Adrenal gland (tissue), 9 donors: ENCODE measurements at regions not wholly inside any gene's neighbourhood (a gene's known extent, or its start where the extent isn't known, plus 50 kb on each side); places are given as distances from the start of the nearest gene placed in this dataset.

Experiments
- DNase-seq, 7 donors: peaks; one replicate each; pipeline ENCODE4 v3.0.0-alpha.2; 2019 to 2020
- H3K27ac ChIP-seq, 5 donors: fragments of 200-600 bp; sonication (generic) in 4 of 5; 1 replicate in 3 of 5; 2 replicates in 2 of 5; pipeline versions ENCODE4 v1.5.1 to v1.8.0; 2016 to 2020; ENCODE audit warnings: mild to moderate bottlenecking in 1 of 5
- H3K27me3 ChIP-seq: fragments of 200-600 bp; 2 replicates; pipeline ENCODE4 v1.8.0; 2021
- H3K36me3 ChIP-seq, 2 donors: fragments of 200-600 bp; replicated peaks in 1 of 2; 1 replicate in 1 of 2; 2 replicates in 1 of 2; pipeline versions ENCODE4 v1.5.1 to v1.8.0; 2018 to 2022
- H3K4me1 ChIP-seq, 2 donors: fragments of 200-600 bp; replicated peaks in 1 of 2; 1 replicate in 1 of 2; 2 replicates in 1 of 2; pipeline versions ENCODE4 v1.5.1 to v1.8.0; 2018 to 2021
- H3K4me3 ChIP-seq, 4 donors: fragments of 200-600 bp; sonication (generic) in 3 of 4; one replicate each; pipeline ENCODE4 v1.5.1; 2016 to 2018
- H3K9me3 ChIP-seq, 3 donors: fragments of 200-600 bp; sonication (generic) in 1 of 3; replicated peaks in 1 of 3; 1 replicate in 2 of 3; 2 replicates in 1 of 3; pipeline versions ENCODE4 v1.5.1 to v1.8.0; 2016 to 2021
- POLR2A ChIP-seq, 2 donors: fragments of 450-650 bp; IDR thresholded peaks; one replicate each; pipeline ENCODE4 v1.6.1; 2017; ENCODE audit warnings: antibody characterized with exemption in 2 of 2, mild to moderate bottlenecking in 2 of 2, moderate library complexity in 1 of 2
- WGBS, 4 donors: extraction: QIAGEN DNeasy Blood & Tissue Kit in 2 of 4; methylation state at CpG; one replicate each; pipeline versions ENCODE4 v1.1.5 to v1.1.7; 2013 to 2017; 5-methylcytosine and 5-hydroxymethylcytosine counted together
- intact Hi-C, 2 donors: fragments of 100-400 bp; cut with DNase I; formaldehyde crosslinking; loops; one replicate each; pipeline versions ENCODE4 v1.14.1 to v1.15.0; 2022 to 2023
- TF ChIP-seq, protein P1 (sequence below), 6 experiments: fragments of 450-650 bp in 4 of 6; fragments of 200-600 bp in 2 of 6; sonication (generic) in 1 of 6; IDR thresholded peaks; 1 replicate in 5 of 6; 2 replicates in 1 of 6; pipeline versions ENCODE4 v1.5.1 to v1.8.0; 2016 to 2021; ENCODE audit warnings: antibody characterized with exemption in 6 of 6, mild to moderate bottlenecking in 2 of 6, moderate library complexity in 1 of 6
- donor health status: healthy with polysubstance abuse.
- donor health status: Bipolar disorder and iron deficiency.
- donor health status: DM: yes; HTN: yes; CAD: no.
- donor health status: DM: no; HTN: no; CAD: no.
- donor health status: DM: no; HTN: no; CAD: no.

DNA sequence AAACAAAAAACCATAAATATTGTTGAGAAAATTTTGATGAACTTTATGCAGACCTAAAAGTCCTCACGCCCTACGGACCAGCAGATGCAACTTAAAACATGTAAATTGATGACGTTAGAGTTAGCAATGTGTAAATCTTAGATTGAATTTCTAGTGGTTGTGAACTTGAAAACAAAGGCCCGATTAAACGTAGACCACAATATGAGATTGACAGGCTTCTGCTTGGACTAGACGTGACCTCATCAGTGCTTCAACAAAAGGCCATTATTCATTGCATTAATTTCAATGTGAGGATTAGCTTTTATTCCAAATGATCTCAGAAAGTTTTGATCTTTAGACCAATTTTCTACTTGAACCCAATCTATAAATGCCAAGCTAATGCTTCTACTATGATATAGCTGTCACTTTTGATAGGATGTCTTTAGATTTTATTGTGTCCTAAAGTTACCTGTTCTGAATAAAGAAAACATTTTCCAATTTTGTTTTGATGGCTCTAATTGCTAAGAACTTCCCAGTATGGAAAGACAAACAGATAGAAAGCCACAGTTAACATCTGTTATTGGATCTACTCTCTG lies 55.4 kb upstream of the SPPL2A start:
- Histone ChIP-seq H3K27ac (no peak overlapping the region), H3K36me3 (no peaks in the 10 kb centered on the region), H3K9me3 (no peaks in the 10 kb centered on the region), H3K27me3 (no peaks in the 10 kb centered on the region), H3K4me1 (peaks cover 0 to 11% of the 10 kb centered on the region in 2 donors), H3K4me3 (no peak overlapping the region)
- intact Hi-C loops: no loop called here
- DNase-seq: no peak
- WGBS, 4 donors: 86 to 92% (median 88%) methylated on average over 6 of the region's 6 CpGs
- TF ChIP-seq, protein P1, sequence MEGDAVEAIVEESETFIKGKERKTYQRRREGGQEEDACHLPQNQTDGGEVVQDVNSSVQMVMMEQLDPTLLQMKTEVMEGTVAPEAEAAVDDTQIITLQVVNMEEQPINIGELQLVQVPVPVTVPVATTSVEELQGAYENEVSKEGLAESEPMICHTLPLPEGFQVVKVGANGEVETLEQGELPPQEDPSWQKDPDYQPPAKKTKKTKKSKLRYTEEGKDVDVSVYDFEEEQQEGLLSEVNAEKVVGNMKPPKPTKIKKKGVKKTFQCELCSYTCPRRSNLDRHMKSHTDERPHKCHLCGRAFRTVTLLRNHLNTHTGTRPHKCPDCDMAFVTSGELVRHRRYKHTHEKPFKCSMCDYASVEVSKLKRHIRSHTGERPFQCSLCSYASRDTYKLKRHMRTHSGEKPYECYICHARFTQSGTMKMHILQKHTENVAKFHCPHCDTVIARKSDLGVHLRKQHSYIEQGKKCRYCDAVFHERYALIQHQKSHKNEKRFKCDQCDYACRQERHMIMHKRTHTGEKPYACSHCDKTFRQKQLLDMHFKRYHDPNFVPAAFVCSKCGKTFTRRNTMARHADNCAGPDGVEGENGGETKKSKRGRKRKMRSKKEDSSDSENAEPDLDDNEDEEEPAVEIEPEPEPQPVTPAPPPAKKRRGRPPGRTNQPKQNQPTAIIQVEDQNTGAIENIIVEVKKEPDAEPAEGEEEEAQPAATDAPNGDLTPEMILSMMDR (IDR thresholded peaks at IDR 0.05): no peak
- no peak for TF ChIP-seq POLR2A (IDR thresholded peaks at IDR 0.05)

- no peak for DNase-seq
- TF ChIP-seq POLR2A (IDR thresholded peaks at IDR 0.05): no peak
- TF ChIP-seq, protein P1 (IDR thresholded peaks at IDR 0.05): no peak
- Histone ChIP-seq H3K4me3 (no peak overlapping the region), H3K36me3 (no peaks in the 10 kb centered on the region), H3K27me3 (no peaks in the 10 kb centered on the region), H3K27ac (no peak overlapping the region), H3K9me3 (no peaks in the 10 kb centered on the region), H3K4me1 (peaks cover 0 to 11% of the 10 kb centered on the region in 2 donors)
- intact Hi-C loops: no loop called here
These were observed 53.8 kb upstream of the SPPL2A start for GRCh38 chr15:50819344-50819743.

DNA sequence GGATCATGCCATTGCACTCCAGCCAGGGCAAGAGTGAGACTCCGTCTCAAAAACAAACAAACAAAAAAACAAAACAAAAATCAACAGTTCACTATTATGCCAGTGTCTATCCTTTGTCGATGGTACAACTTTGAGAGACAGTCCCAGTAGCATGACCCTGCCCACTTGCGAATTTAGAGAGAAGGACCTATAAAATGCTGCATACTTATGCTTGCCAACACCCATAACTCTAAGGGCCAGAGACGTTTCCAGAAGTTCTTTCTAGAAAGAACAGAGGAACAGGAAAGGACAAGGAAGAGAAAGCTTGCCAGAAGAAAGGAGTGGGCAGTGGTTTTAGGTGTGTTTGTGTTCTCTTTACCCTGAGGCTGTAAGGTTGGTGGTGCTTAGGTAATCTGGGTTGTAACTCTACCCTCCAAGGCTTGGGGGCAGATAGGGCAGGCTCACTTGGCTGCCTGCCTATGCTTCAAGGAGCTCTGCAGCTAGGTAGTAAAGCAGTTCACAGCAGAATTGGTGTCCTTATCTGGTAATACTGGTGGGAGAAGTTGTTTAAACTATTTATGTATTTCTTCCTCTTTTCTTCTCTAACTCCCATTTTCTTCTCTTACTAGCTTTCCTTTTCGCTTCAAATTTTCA lies 50.6 kb upstream of the SPPL2A start:
- intact Hi-C loops: no loop called here
- WGBS, 4 donors: 70 to 76% (median 73%) methylated on average over 5 of the region's 5 CpGs
- peaks cover 0 to 11% of the 10 kb centered on the region in 2 donors for H3K4me1 ChIP-seq
- no peak overlapping the region for H3K27ac ChIP-seq
- H3K9me3 ChIP-seq: no peaks in the 10 kb centered on the region
- H3K4me3 ChIP-seq: no peak overlapping the region
- TF ChIP-seq, protein P1 (IDR thresholded peaks at IDR 0.05): no peak
- no peak for TF ChIP-seq POLR2A (IDR thresholded peaks at IDR 0.05)
- H3K36me3 ChIP-seq: no peaks in the 10 kb centered on the region
- no peaks in the 10 kb centered on the region for H3K27me3 ChIP-seq
- no peak for DNase-seq
